Body of pancreas (tissue), 4 donors: ENCODE measurements at regions not wholly inside any gene's neighbourhood (a gene's known extent, or its start where the extent isn't known, plus 50 kb on each side); places are given as distances from the start of the nearest gene placed in this dataset.

Source experiments
- POLR2A ChIP-seq, 3 donors: fragments of 450-650 bp; IDR thresholded peaks; one replicate each; pipeline ENCODE4 v1.6.1; 2016; ENCODE audit warnings: antibody characterized with exemption in 3 of 3, mild to moderate bottlenecking in 2 of 3
- TF ChIP-seq, protein P1 (sequence below), 7 experiments: fragments of 450-650 bp in 4 of 7; fragments of 200-600 bp in 3 of 7; sonication (generic) in 3 of 7; IDR thresholded peaks; one replicate each; pipeline ENCODE4 v1.5.1; 2016 to 2019; ENCODE audit warnings: antibody characterized with exemption in 7 of 7

DNA sequence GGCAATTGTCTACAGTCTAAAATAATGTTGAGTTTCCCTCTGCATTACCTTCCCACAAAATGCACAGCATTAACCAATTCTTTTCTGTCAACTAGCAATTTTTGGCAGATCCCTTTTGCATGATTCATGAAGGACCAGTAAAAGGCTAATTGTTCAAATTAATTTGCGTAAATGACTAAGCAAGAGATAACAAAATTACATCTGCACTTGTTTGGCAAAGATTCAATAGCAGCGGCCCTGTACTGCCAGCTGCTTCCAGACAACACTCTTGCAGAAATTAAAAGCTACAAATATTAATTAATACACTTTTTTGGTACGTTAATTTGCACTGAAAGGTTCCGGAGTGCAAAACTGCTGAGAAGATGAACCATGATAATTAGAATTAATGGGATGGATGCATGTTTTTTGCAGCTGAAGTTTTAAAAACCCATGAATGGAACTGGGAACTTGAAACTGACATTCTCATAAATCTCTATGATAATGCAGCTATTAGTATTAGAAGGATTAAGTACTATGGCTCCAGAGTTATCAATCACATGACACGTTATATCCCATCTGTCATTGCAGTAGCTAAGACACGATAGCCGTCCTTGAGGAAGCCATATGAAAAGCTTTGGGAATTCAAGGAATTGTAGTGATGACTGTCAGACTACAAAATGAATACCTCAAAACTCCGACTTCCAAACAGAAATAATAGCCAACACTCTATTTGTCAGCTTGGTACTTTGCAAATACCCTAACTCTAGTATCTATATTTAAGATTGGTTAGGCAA lies 1268.3 kb upstream of the ACVR2A start:
- TF ChIP-seq, protein P1, sequence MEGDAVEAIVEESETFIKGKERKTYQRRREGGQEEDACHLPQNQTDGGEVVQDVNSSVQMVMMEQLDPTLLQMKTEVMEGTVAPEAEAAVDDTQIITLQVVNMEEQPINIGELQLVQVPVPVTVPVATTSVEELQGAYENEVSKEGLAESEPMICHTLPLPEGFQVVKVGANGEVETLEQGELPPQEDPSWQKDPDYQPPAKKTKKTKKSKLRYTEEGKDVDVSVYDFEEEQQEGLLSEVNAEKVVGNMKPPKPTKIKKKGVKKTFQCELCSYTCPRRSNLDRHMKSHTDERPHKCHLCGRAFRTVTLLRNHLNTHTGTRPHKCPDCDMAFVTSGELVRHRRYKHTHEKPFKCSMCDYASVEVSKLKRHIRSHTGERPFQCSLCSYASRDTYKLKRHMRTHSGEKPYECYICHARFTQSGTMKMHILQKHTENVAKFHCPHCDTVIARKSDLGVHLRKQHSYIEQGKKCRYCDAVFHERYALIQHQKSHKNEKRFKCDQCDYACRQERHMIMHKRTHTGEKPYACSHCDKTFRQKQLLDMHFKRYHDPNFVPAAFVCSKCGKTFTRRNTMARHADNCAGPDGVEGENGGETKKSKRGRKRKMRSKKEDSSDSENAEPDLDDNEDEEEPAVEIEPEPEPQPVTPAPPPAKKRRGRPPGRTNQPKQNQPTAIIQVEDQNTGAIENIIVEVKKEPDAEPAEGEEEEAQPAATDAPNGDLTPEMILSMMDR (IDR thresholded peaks at IDR 0.05): no peak
- TF ChIP-seq POLR2A (IDR thresholded peaks at IDR 0.05): no peak
